Epithelial cell of proximal tubule (primary cell): ENCODE measurements at regions not wholly inside any gene's neighbourhood (a gene's known extent, or its start where the extent isn't known, plus 50 kb on each side); places are given as distances from the start of the nearest gene placed in this dataset.
"Not testable (repeated sequence)": the region's sequence is repeated elsewhere in the genome, so short reads cannot be mapped to it uniquely, and the experiment has no call there.

ENCODE experiments used
- DNase-seq: peaks from one replicate; pipeline ENCODE4 v3.0.0-alpha.2; 2011; ENCODE audit warnings: low read depth
- H3K4me3 ChIP-seq: 2 replicates; pipeline ENCODE4 v1.5.1; 2011; ENCODE audit warnings: low read depth, mild to moderate bottlenecking, low read length
- TF ChIP-seq, protein P1 (sequence below): conservative IDR thresholded peaks from 2 replicates; pipeline ENCODE4 v1.5.1; 2012; ENCODE audit warnings: low read depth, mild to moderate bottlenecking, low read length

DNA sequence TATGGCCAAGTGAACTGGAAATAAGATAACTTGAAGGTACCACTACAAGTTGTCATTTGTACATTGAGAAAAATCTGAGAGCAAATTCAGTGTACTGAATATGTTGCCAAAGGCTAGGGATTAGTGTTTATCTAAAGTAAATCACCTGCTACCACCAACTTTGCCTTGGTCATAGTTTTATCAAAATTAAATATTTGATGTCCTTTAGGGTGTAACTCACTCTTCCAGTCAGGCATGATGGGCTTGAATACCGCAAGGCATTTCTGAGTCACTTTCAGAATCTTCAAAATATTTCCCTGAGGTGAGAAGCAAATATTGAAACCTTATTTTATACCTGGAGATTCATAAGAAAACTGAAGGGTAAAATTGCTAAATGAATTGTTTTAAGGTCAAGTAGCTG is 1338.6 kb upstream of the ACO1 start:
- DNase-seq: no peak
- TF ChIP-seq, protein P1, sequence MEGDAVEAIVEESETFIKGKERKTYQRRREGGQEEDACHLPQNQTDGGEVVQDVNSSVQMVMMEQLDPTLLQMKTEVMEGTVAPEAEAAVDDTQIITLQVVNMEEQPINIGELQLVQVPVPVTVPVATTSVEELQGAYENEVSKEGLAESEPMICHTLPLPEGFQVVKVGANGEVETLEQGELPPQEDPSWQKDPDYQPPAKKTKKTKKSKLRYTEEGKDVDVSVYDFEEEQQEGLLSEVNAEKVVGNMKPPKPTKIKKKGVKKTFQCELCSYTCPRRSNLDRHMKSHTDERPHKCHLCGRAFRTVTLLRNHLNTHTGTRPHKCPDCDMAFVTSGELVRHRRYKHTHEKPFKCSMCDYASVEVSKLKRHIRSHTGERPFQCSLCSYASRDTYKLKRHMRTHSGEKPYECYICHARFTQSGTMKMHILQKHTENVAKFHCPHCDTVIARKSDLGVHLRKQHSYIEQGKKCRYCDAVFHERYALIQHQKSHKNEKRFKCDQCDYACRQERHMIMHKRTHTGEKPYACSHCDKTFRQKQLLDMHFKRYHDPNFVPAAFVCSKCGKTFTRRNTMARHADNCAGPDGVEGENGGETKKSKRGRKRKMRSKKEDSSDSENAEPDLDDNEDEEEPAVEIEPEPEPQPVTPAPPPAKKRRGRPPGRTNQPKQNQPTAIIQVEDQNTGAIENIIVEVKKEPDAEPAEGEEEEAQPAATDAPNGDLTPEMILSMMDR: no peak
- H3K4me3 ChIP-seq: no peak overlapping the region

- H3K4me3 ChIP-seq, DNase-seq: not testable (repeated sequence)
Observed at GRCh38 chr9:31061592-31061991, 1322.9 kb upstream of the ACO1 start.

- H3K4me3 ChIP-seq: no peak overlapping the region
- TF ChIP-seq, protein P1: no peak
- no peak for DNase-seq
Observed at GRCh38 chr9:31065691-31066090, 1318.8 kb upstream of the ACO1 start.

DNA sequence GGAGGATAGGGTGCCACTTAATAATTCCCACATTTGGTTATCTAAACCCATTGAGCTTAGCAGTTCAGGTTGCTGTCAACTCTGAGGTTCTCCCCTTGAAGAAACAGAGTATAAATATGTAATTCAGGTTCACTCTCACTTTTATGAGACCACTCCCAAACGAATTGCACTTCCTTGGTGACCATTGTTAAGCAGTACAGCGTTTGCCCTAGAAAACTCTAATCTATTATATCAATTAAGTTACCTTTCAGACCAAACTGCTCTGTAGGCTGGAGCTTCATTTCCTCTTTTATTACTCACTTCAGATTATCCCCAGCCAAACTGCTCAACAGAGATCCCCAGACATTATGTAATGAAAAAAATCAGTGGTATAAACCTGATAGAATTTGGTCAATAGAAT is 1317.0 kb upstream of the ACO1 start:
- H3K4me3 ChIP-seq: no peak overlapping the region
- TF ChIP-seq, protein P1: no peak
- DNase-seq: no peak

- TF ChIP-seq, protein P1: no peak
- H3K4me3 ChIP-seq: no peak overlapping the region
- no peak for DNase-seq
Observed at GRCh38 chr9:31071606-31072286, 1312.7 kb upstream of the ACO1 start.

DNA sequence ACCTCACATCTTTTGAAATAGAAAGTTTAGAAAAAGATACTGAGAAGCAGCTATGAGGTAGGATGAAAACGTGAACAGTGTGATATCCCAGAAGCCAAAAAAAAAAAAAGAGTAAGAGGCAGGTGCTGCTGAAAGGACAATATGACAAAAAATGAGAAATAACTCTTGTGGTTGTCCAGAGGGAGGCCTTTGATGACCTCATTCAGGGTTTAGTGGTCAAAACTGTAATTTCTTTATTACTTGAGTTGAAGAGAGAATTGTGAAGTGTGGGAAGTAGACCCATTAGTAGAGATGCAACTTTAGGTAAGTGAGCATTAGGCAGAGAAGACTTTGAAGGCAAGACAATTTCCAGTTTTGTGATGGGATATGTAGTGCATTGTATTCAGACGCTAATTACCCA is 1306.3 kb upstream of the ACO1 start:
- no peak overlapping the region for H3K4me3 ChIP-seq
- DNase-seq: no peak
- TF ChIP-seq, protein P1: no peak

GRCh38 chr9:31084350-31084749 is 1300.1 kb upstream of the ACO1 start:
- no peak for DNase-seq
- no peak overlapping the region for H3K4me3 ChIP-seq
- TF ChIP-seq, protein P1: no peak
